ENCODE measurements at regions not wholly inside any gene's neighbourhood (a gene's known extent, or its start where the extent isn't known, plus 50 kb on each side); places are given as distances from the start of the nearest gene placed in this dataset.

- Histone ChIP-seq H3K9ac (ENCODE audit: low read depth in 2 of 2, low read length in 2 of 2) (no peak overlapping the region), H3K36me3 (no peaks in the 10 kb centered on the region), H3K4me3 (no peak overlapping the region), H3K4me1 (no peaks in the 10 kb centered on the region), H3K9me3 (no peaks in the 10 kb centered on the region), H3K27ac (no peak overlapping the region), H3K27me3 (no peaks in the 10 kb centered on the region)
- DNase-seq: no peak
- no peak for TF ChIP-seq CTCF (IDR thresholded peaks at IDR 0.05)
- intact Hi-C loops (cut with DNase I): no loop called here
Observed at GRCh38 chr3:5068531-5069050, 53.5 kb upstream of the ARL8B start.

GRCh38 chr3:5069627-5070026 is 52.5 kb upstream of the ARL8B start:
- Histone ChIP-seq H3K9ac (ENCODE audit: low read depth in 2 of 2, low read length in 2 of 2) (no peak overlapping the region), H3K4me1 (no peaks in the 10 kb centered on the region), H3K4me3 (no peak overlapping the region), H3K36me3 (no peaks in the 10 kb centered on the region), H3K27me3 (no peaks in the 10 kb centered on the region), H3K9me3 (no peaks in the 10 kb centered on the region), H3K27ac (no peak overlapping the region)
- DNase-seq: no peak
- TF ChIP-seq CTCF (IDR thresholded peaks at IDR 0.05): no peak
- intact Hi-C loops (cut with DNase I): no loop called here

- Histone ChIP-seq H3K4me3 (no peak overlapping the region), H3K9me3 (no peaks in the 10 kb centered on the region), H3K9ac (ENCODE audit: low read depth in 2 of 2, low read length in 2 of 2) (no peak overlapping the region), H3K27me3 (no peaks in the 10 kb centered on the region), H3K36me3 (no peaks in the 10 kb centered on the region), H3K27ac (no peak overlapping the region), H3K4me1 (no peaks in the 10 kb centered on the region)
- TF ChIP-seq CTCF (IDR thresholded peaks at IDR 0.05): no peak
- intact Hi-C loops (cut with DNase I): no loop called here
- no peak for DNase-seq
Observed at GRCh38 chr3:5071061-5071460, 51.0 kb upstream of the ARL8B start.

GRCh38 chr3:5072100-5072816 is 49.8 kb upstream of the ARL8B start:
- Histone ChIP-seq H3K4me3 (no peak overlapping the region), H3K9me3 (no peaks in the 10 kb centered on the region), H3K36me3 (no peaks in the 10 kb centered on the region), H3K27me3 (no peaks in the 10 kb centered on the region), H3K27ac (no peak overlapping the region), H3K4me1 (no peaks in the 10 kb centered on the region), H3K9ac (ENCODE audit: low read depth in 2 of 2, low read length in 2 of 2) (no peak overlapping the region)
- intact Hi-C loops (cut with DNase I): no loop called here
- TF ChIP-seq CTCF (IDR thresholded peaks at IDR 0.05): no peak
- no peak for DNase-seq
